ENCODE measurements at regions not wholly inside any gene's neighbourhood (a gene's known extent, or its start where the extent isn't known, plus 50 kb on each side); places are given as distances from the start of the nearest gene placed in this dataset.

- no peak for TF ChIP-seq CTCF (IDR thresholded peaks at IDR 0.05)
- no peak for TF ChIP-seq POLR2A (IDR thresholded peaks at IDR 0.05)
Observed at GRCh38 chr21:17427157-17427556, 85.7 kb upstream of the CXADR start.

Data from heart left ventricle (tissue), 13 donors.